ENCODE measurements at regions not wholly inside any gene's neighbourhood (a gene's known extent, or its start where the extent isn't known, plus 50 kb on each side); places are given as distances from the start of the nearest gene placed in this dataset.
"Not testable (repeated sequence)": the region's sequence is repeated elsewhere in the genome, so short reads cannot be mapped to it uniquely, and the experiment has no call there.

- DNase-seq (ENCODE audit: low read depth): no peak
- H3K4me3 ChIP-seq (ENCODE audit: low read depth, low read length): no peak overlapping the region
- ChIA-PET POLR2A (no interaction called here), CTCF (interaction anchor here (1.6 kb wide), 1 partner anchor 121 kb away, joined by 3 read pairs; no protein-coding TSS in a partner anchor)
- TF ChIP-seq, protein P1, sequence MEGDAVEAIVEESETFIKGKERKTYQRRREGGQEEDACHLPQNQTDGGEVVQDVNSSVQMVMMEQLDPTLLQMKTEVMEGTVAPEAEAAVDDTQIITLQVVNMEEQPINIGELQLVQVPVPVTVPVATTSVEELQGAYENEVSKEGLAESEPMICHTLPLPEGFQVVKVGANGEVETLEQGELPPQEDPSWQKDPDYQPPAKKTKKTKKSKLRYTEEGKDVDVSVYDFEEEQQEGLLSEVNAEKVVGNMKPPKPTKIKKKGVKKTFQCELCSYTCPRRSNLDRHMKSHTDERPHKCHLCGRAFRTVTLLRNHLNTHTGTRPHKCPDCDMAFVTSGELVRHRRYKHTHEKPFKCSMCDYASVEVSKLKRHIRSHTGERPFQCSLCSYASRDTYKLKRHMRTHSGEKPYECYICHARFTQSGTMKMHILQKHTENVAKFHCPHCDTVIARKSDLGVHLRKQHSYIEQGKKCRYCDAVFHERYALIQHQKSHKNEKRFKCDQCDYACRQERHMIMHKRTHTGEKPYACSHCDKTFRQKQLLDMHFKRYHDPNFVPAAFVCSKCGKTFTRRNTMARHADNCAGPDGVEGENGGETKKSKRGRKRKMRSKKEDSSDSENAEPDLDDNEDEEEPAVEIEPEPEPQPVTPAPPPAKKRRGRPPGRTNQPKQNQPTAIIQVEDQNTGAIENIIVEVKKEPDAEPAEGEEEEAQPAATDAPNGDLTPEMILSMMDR (IDR thresholded peaks at IDR 0.05; ENCODE audit: insufficient read depth, low read depth, low read length): no peak
- H3K27me3 ChIP-seq (ENCODE audit: control insufficient read depth, insufficient read depth, low read length): no peaks in the 10 kb centered on the region
- H3K36me3 ChIP-seq (ENCODE audit: control insufficient read depth, insufficient read depth, low read length): no peaks in the 10 kb centered on the region
Observed at GRCh38 chr6:85236636-85237035, 213.2 kb upstream of the NT5E start.

DNA sequence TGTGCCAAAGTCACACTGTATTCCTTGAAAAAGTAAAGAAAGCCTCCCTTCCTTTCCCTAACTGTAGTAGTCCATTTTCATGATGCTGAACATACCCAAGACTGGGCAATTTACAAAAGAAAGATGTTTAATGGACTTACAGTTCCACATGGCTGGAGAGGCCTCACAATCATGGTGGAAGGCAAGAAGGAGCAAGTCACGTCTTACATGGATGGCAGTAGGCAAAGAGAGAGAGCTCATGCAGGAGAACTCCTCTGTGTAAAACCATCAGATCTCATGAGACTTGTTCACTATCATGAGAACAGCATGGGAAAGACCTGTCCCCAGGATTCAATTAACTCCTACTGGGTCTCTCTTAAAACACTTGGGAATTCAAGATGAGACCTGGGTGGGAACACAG, 222.5 kb upstream of the NT5E start:
- CTCF ChIA-PET: interaction anchor here (1.1 kb wide), 1 partner anchor 96 kb away, joined by 3 read pairs; no protein-coding TSS in a partner anchor
- H3K4me3 ChIP-seq (ENCODE audit: low read depth, low read length); H3K36me3 ChIP-seq (ENCODE audit: control insufficient read depth, insufficient read depth, low read length); H3K27me3 ChIP-seq (ENCODE audit: control insufficient read depth, insufficient read depth, low read length); DNase-seq (ENCODE audit: low read depth); POLR2A ChIA-PET: not testable (repeated sequence)

GRCh38 chr6:85212794-85213193, 237.1 kb upstream of the NT5E start:
- CTCF ChIA-PET; DNase-seq (ENCODE audit: low read depth): not testable (repeated sequence)

GRCh38 chr6:85195243-85195642, 254.6 kb upstream of the NT5E start:
- CTCF ChIA-PET: no interaction called here
- POLR2A ChIA-PET: no interaction called here
- Histone ChIP-seq H3K36me3 (ENCODE audit: control insufficient read depth, insufficient read depth, low read length) (no peaks in the 10 kb centered on the region), H3K27me3 (ENCODE audit: control insufficient read depth, insufficient read depth, low read length) (no peaks in the 10 kb centered on the region), H3K4me3 (ENCODE audit: low read depth, low read length) (no peak overlapping the region)
- no peak for DNase-seq (ENCODE audit: low read depth)
- TF ChIP-seq, protein P1 (IDR thresholded peaks at IDR 0.05; ENCODE audit: insufficient read depth, low read depth, low read length): no peak

More at GRCh38 chr6:85212794-85213193, 237.1 kb upstream of the NT5E start:
- H3K36me3 ChIP-seq (ENCODE audit: control insufficient read depth, insufficient read depth, low read length); H3K4me3 ChIP-seq (ENCODE audit: low read depth, low read length); POLR2A ChIA-PET; H3K27me3 ChIP-seq (ENCODE audit: control insufficient read depth, insufficient read depth, low read length): not testable (repeated sequence)

DNA sequence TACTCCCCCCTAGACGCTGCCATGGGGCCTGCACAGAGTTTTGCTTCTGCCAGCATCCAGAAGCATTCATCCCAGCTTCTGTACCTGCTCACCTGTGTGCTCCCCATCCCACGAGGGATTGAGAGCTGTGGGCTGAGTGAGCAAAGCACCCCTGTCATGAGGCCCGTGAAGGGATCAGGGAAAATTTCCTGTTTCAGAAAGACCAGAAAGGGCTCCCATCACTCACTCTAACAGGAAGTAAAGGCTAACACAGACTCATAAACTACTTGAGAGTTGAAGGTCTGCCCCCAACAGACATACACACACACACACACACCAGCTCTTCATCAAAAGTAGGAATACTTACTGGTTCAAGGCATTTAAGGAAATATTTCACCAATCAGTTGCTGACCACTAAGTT, 256.5 kb upstream of the NT5E start:
- Histone ChIP-seq H3K27me3 (ENCODE audit: control insufficient read depth, insufficient read depth, low read length) (no peaks in the 10 kb centered on the region), H3K4me3 (ENCODE audit: low read depth, low read length) (no peak overlapping the region), H3K36me3 (ENCODE audit: control insufficient read depth, insufficient read depth, low read length) (no peaks in the 10 kb centered on the region)
- DNase-seq (ENCODE audit: low read depth): no peak
- POLR2A ChIA-PET: no interaction called here
- CTCF ChIA-PET: no interaction called here
- TF ChIP-seq, protein P1 (IDR thresholded peaks at IDR 0.05; ENCODE audit: insufficient read depth, low read depth, low read length): no peak

DNA sequence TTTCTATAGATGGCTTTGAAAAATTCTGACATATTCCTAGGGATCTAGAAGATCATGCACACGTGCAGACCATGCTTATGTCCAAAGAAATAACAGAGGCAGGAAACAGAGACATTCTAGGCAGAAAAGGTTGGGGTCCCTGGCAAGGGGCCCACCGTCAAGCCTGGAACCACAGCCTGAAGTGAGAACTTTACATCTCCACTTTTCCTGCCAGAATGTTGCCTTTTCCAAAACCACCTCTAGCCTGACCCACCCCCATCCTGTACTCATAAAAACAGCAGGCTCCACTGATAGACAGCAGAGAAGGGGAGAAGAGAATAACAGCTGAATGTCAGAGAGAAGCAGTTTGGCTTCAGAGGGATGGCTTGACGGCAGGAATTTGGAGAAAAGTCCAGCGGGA, 257.3 kb upstream of the NT5E start:
- Histone ChIP-seq H3K4me3 (ENCODE audit: low read depth, low read length) (no peak overlapping the region), H3K36me3 (ENCODE audit: control insufficient read depth, insufficient read depth, low read length) (no peaks in the 10 kb centered on the region), H3K27me3 (ENCODE audit: control insufficient read depth, insufficient read depth, low read length) (no peaks in the 10 kb centered on the region)
- ChIA-PET CTCF (no interaction called here), POLR2A (no interaction called here)
- TF ChIP-seq, protein P1 (IDR thresholded peaks at IDR 0.05; ENCODE audit: insufficient read depth, low read depth, low read length): no peak
- DNase-seq (ENCODE audit: low read depth): no peak

Data from BJ (cell line).